Cardiac muscle cell (in vitro differentiated cells and primary cell): ENCODE measurements at regions not wholly inside any gene's neighbourhood (a gene's known extent, or its start where the extent isn't known, plus 50 kb on each side); places are given as distances from the start of the nearest gene placed in this dataset.

Experiments
- DNase-seq, 2 donors: peaks; one replicate each; pipeline versions ENCODE4 v3.0.0 to v3.0.0-alpha.2; 2010 to 2017; ENCODE audit warnings: low read depth in 1 of 2, low spot score in 1 of 2
- H3K27ac ChIP-seq: fragments of 200-600 bp; sonication (generic); 2 replicates; pipeline ENCODE4 v1.5.1; 2016
- H3K27me3 ChIP-seq: fragments of 200-600 bp; sonication (generic); 2 replicates; pipeline ENCODE4 v1.6.0; 2016; ENCODE audit warnings: control low read depth
- H3K36me3 ChIP-seq: fragments of 200-600 bp; sonication (generic); 2 replicates; pipeline ENCODE4 v1.5.1; 2016; ENCODE audit warnings: control low read depth
- H3K4me1 ChIP-seq: fragments of 200-600 bp; sonication (generic); 2 replicates; pipeline ENCODE4 v1.8.1; 2017; ENCODE audit warnings: low read depth, mild to moderate bottlenecking, mixed run types
- H3K4me3 ChIP-seq: fragments of 200-600 bp; sonication (generic); 2 replicates; pipeline ENCODE4 v1.5.1; 2016; ENCODE audit warnings: mild to moderate bottlenecking
- H3K9me3 ChIP-seq: fragments of 200-600 bp; sonication (generic); 2 replicates; pipeline ENCODE4 v1.5.1; 2017; ENCODE audit warnings: low read depth, mild to moderate bottlenecking, control low read depth
- TF ChIP-seq, protein P1 (sequence below): IDR thresholded peaks from 2 replicates; pipeline ENCODE4 v1.5.1; 2012; ENCODE audit warnings: low read depth, mild to moderate bottlenecking, low read length

DNA sequence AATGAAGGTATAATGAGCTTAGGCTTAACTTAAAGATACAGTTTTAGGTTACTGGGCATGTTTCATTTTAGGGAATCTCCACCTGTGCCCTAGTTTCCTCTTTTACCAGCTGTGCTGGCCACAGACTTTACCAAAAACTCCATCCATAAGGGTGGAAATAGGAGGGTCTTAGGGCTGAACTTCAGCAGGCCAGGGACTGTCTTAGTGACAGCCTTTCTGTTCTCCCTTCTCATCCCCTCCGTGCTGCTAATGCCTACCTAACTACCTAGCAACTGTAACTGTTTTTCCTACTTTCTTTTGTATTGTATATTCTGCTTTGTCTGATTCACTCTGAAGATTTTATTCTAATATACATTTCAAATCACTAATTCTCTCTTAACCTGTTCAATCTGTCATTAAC is 1375.3 kb downstream of the PCDH18 start:
- no peaks in the 10 kb centered on the region for H3K4me1 ChIP-seq
- H3K27ac ChIP-seq: no peak overlapping the region
- H3K27me3 ChIP-seq: no peaks in the 10 kb centered on the region
- no peak for DNase-seq
- no peaks in the 10 kb centered on the region for H3K9me3 ChIP-seq
- no peak overlapping the region for H3K4me3 ChIP-seq
- TF ChIP-seq, protein P1, sequence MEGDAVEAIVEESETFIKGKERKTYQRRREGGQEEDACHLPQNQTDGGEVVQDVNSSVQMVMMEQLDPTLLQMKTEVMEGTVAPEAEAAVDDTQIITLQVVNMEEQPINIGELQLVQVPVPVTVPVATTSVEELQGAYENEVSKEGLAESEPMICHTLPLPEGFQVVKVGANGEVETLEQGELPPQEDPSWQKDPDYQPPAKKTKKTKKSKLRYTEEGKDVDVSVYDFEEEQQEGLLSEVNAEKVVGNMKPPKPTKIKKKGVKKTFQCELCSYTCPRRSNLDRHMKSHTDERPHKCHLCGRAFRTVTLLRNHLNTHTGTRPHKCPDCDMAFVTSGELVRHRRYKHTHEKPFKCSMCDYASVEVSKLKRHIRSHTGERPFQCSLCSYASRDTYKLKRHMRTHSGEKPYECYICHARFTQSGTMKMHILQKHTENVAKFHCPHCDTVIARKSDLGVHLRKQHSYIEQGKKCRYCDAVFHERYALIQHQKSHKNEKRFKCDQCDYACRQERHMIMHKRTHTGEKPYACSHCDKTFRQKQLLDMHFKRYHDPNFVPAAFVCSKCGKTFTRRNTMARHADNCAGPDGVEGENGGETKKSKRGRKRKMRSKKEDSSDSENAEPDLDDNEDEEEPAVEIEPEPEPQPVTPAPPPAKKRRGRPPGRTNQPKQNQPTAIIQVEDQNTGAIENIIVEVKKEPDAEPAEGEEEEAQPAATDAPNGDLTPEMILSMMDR: no peak
- H3K36me3 ChIP-seq: no peaks in the 10 kb centered on the region

DNA sequence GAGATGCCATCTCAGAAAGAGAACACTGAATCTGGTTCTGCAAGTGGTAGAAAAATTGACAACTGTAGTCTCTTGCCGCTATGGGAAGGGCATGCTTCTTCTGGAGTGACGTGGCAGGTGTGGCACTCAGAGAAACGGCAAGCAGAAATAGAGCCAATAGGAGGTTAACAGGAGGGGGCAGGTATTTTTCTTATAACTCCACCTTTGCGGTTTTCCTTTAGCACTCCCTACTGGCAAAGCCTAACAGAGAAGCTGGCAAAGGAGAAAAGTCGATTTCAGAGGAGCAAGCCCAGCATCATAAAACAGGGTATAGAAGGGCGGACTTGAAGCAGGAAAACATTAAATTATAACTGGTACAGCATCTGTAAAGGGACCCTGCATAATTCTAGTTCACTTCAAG is 1382.2 kb downstream of the PCDH18 start:
- no peaks in the 10 kb centered on the region for H3K4me1 ChIP-seq
- no peaks in the 10 kb centered on the region for H3K36me3 ChIP-seq
- TF ChIP-seq, protein P1: no peak
- H3K27me3 ChIP-seq: no peaks in the 10 kb centered on the region
- no peak overlapping the region for H3K27ac ChIP-seq
- H3K4me3 ChIP-seq: no peak overlapping the region
- no peaks in the 10 kb centered on the region for H3K9me3 ChIP-seq
- DNase-seq: no peak

DNA sequence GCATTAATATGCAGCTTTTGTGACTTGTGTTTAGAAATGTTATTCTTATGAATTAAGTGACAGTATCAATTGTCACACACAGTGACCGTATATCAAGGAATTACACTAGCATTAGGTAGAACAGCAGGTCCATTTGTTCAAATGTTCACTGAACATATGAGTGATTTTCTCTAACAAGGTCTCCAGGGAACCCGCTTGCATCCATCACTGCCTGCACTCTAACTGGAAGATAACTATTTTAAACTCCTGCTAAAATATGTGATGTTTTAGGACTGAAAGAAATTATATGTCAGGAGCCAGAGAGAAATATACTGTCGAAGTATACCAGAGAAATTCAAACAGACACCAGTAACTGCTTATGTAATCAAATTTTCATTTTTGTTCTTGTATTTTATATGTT is 1395.7 kb downstream of the PCDH18 start:
- H3K4me1 ChIP-seq: no peaks in the 10 kb centered on the region
- DNase-seq: no peak
- TF ChIP-seq, protein P1: no peak
- no peaks in the 10 kb centered on the region for H3K27me3 ChIP-seq
- H3K9me3 ChIP-seq: no peaks in the 10 kb centered on the region
- no peak overlapping the region for H3K4me3 ChIP-seq
- no peak overlapping the region for H3K27ac ChIP-seq
- H3K36me3 ChIP-seq: no peaks in the 10 kb centered on the region

DNA sequence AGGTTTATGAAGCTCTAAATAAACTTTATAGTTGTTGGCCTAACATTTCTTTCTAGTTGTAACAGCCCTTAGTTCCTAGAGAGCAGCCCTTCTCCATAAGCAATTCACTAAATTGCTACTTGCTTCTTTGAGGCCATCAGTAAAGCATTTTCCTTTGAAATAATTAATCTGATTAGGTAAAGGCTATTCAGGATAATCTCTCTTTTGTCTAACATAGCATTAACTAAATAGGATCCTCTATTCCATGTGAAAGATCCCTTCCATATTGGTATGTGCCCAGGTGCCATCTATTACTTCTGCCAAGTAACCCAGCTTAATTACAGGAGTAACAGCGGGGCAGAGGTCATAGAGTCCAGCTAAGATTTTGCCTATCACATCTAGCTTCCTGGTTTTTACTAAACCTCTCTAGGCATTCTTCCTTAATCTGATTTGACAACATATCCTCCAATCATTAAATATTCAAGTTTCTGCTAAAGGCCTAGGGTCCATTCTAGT is 1408.0 kb downstream of the PCDH18 start:
- H3K27ac ChIP-seq: no peak overlapping the region
- no peaks in the 10 kb centered on the region for H3K27me3 ChIP-seq
- H3K9me3 ChIP-seq: no peaks in the 10 kb centered on the region
- H3K4me1 ChIP-seq: no peaks in the 10 kb centered on the region
- H3K36me3 ChIP-seq: no peaks in the 10 kb centered on the region
- H3K4me3 ChIP-seq: no peak overlapping the region
- TF ChIP-seq, protein P1: no peak
- no peak for DNase-seq

DNA sequence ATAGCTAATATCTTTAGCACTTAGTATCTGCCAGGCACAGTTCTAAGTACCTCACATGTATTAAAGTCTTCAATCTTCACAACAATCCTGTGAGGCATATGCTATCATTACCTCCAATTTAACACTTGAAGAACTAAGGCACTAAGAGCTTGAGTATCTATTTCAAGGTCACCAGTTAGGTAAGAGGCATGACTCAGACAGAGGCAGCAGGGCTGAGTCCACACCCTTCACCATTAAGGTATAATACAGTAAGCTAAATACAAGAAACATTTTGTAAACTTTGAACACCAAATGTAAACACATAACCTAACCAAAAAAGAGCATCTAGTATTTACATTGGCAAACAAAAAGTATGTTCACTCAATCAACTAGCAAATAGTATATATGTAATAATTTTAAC is 1410.9 kb downstream of the PCDH18 start:
- Histone ChIP-seq H3K36me3 (no peaks in the 10 kb centered on the region), H3K4me3 (no peak overlapping the region), H3K27me3 (no peaks in the 10 kb centered on the region), H3K27ac (no peak overlapping the region), H3K4me1 (no peaks in the 10 kb centered on the region), H3K9me3 (no peaks in the 10 kb centered on the region)
- TF ChIP-seq, protein P1: no peak
- DNase-seq: no peak

DNA sequence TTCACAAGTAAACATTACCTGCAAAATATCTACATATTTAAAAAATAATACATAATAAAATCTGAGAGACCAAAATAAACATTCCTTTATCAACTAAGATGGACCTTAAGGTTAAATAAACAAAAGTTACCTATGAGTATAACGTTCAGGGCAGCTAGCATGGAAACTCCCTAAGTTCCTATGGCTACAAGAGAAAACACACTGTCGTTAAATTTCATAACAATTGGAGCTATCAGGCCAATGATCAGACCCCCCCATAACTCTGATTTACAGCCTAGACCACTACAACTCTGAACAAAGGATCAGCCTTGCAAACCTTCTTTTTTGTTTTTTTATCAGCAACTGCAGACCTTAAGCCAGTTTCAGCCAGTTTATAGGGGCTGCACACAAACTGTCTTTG is 1418.4 kb downstream of the PCDH18 start:
- H3K4me1 ChIP-seq: no peaks in the 10 kb centered on the region
- DNase-seq: no peak
- no peak overlapping the region for H3K4me3 ChIP-seq
- TF ChIP-seq, protein P1: no peak
- no peaks in the 10 kb centered on the region for H3K9me3 ChIP-seq
- no peak overlapping the region for H3K27ac ChIP-seq
- H3K36me3 ChIP-seq: no peaks in the 10 kb centered on the region
- H3K27me3 ChIP-seq: no peaks in the 10 kb centered on the region
